ENCODE measurements at regions not wholly inside any gene's neighbourhood (a gene's known extent, or its start where the extent isn't known, plus 50 kb on each side); places are given as distances from the start of the nearest gene placed in this dataset.

DNA sequence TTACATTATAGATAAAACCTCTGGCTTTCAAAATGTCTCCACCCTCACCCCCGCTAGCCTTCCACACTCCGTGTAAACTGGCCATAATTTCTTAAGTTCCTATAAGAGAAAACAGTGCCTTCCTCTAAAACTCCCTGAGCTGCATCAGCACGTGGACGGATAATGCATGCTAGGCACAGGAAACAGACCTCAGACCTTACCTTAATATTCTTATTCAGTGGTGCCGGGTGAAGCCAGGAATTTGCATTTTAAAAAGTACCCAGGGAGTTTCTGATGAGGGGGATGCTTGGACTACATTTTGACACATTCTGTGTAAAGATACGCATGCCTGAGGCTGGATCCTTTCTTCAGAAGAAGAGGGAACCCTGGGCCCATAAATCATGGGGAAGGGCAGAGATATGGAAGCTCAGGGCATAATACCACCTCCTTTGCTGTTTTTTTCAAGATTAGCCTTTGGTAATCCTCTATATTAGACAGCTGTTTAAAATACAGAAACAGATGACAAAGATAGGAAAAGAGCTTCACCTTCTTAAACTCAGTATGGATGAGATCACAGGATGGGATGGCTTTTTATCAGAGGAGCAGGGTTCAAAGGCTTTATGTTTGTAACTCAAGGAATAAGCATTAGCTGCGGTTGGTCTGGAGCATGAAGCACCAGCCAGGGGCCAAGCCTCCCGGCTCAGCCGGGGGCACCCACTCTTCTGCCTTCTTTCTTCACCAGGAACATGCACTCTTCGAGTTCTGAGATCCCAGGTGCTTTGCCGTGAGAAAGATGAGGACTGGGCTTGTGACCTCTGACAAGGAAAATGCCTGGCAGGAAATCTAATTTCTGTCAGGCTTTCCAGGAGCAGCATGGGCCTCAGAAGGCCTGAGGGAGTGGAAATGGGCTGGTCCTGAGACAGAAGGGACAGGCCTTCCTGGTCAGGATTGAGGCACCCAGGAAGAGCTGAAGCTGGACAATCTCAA, 218.1 kb upstream of the SOX4 start:
- Histone ChIP-seq H3K36me3 (ENCODE audit: insufficient read depth, low read length) (no peaks in the 10 kb centered on the region), H3K4me3 (ENCODE audit: low read depth, low read length) (no peak overlapping the region), H3K79me2 (ENCODE audit: control insufficient read depth, insufficient read depth, low read length, unreplicated experiment) (no peaks in the 10 kb centered on the region), H3K27me3 (ENCODE audit: insufficient read depth, low read length) (no peaks in the 10 kb centered on the region), H2AFZ (ENCODE audit: low read length, unreplicated experiment) (no peak overlapping the region), H3K27ac (ENCODE audit: low read depth, low read length) (no peak overlapping the region), H3K4me1 (ENCODE audit: control insufficient read depth, insufficient read depth, low read length, unreplicated experiment) (no peaks in the 10 kb centered on the region)

DNA sequence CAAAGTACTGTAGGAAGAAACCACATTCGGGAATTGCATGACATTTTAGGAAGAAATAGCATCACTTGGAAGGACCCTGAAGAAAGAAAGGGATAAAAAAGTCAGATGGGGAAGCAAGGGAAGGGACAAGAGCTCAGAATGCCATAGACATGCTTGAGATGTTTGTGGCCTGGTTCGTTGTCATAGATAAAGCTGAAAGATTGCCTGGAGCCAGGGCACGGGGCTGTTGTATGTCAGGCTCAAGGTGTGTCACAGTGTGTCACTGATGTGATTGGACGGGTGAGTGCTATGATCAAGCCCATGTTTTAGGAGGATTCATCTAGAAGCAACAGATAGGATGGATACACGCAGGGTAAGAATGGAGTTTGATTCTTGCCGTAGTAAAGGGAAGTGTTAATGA, 216.2 kb upstream of the SOX4 start:
- H3K27ac ChIP-seq (ENCODE audit: low read depth, low read length): no peak overlapping the region
- no peaks in the 10 kb centered on the region for H3K36me3 ChIP-seq (ENCODE audit: insufficient read depth, low read length)
- no peaks in the 10 kb centered on the region for H3K27me3 ChIP-seq (ENCODE audit: insufficient read depth, low read length)
- H3K4me1 ChIP-seq (ENCODE audit: control insufficient read depth, insufficient read depth, low read length, unreplicated experiment): no peaks in the 10 kb centered on the region
- H2AFZ ChIP-seq (ENCODE audit: low read length, unreplicated experiment): no peak overlapping the region
- no peak overlapping the region for H3K4me3 ChIP-seq (ENCODE audit: low read depth, low read length)
- H3K79me2 ChIP-seq (ENCODE audit: control insufficient read depth, insufficient read depth, low read length, unreplicated experiment): no peaks in the 10 kb centered on the region

DNA sequence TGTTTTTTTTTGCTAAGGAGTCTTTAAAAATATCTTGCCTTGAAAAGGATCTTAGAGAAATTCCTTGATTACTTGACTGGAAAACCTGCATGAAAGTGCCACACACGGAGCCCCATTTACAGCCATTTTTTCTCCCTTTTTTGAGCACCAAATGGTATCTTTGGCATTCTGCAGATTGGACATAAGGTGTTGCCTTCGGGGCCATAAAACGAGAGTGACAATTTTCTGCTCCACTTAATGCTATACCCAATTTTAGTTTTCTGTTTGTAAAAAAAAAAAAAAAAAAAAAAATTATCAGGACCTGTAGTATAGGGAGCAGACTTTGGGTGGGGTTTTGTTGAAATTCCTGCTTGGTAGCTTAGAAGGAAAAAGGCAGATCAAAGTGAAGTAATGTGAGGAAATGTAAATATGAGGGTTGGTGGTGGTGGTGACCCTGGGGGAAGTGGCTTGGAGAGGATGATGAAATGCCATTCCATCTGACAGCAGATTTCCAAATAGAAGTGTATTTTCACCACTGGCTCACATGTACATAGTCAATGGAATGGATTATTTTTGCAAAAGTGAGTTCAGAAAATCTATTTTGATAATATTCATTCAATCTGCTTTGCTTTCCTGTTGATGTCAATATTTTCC, 212.1 kb upstream of the SOX4 start:
- H3K36me3 ChIP-seq (ENCODE audit: insufficient read depth, low read length): no peaks in the 10 kb centered on the region
- no peak overlapping the region for H3K27ac ChIP-seq (ENCODE audit: low read depth, low read length)
- no peak overlapping the region for H2AFZ ChIP-seq (ENCODE audit: low read length, unreplicated experiment)
- no peaks in the 10 kb centered on the region for H3K79me2 ChIP-seq (ENCODE audit: control insufficient read depth, insufficient read depth, low read length, unreplicated experiment)
- H3K4me1 ChIP-seq (ENCODE audit: control insufficient read depth, insufficient read depth, low read length, unreplicated experiment): no peaks in the 10 kb centered on the region
- no peaks in the 10 kb centered on the region for H3K27me3 ChIP-seq (ENCODE audit: insufficient read depth, low read length)
- no peak overlapping the region for H3K4me3 ChIP-seq (ENCODE audit: low read depth, low read length)

- no peak overlapping the region for H3K27ac ChIP-seq (ENCODE audit: low read depth, low read length)
- H3K79me2 ChIP-seq (ENCODE audit: control insufficient read depth, insufficient read depth, low read length, unreplicated experiment): no peaks in the 10 kb centered on the region
- no peak overlapping the region for H2AFZ ChIP-seq (ENCODE audit: low read length, unreplicated experiment)
- no peaks in the 10 kb centered on the region for H3K4me1 ChIP-seq (ENCODE audit: control insufficient read depth, insufficient read depth, low read length, unreplicated experiment)
- no peak overlapping the region for H3K4me3 ChIP-seq (ENCODE audit: low read depth, low read length)
- H3K36me3 ChIP-seq (ENCODE audit: insufficient read depth, low read length): no peaks in the 10 kb centered on the region
- H3K27me3 ChIP-seq (ENCODE audit: insufficient read depth, low read length): no peaks in the 10 kb centered on the region
These were observed 210.6 kb upstream of the SOX4 start for GRCh38 chr6:21382821-21383449.

DNA sequence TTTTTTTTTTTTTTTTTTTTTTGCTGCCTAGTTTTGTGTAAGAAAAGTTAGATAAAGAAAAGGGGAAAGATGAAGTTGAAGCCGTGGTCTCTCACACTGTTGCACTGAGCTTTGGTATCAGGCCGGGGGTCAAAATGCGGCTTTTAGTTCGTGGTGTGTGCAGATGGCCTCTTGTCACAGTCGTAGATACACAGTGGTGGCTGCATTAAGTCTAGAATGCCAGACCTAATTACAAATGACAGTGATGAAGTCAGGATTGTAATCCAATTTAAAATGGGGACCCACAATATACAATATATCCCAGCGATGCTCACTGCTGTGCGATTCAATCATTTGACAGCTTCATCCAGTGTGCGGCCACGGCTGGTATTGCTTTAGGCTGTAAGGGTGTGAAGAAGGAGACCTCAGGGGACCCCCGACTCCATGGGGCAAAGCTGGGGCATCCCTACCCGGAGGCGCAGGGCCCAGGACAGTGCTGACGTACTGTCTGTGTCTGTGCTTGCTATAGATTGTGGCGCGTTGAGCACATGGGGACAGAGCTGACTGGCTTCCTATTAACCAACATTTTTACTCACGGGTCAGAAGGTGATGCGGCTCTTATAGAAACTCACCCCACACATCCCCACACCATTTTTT, 210.0 kb upstream of the SOX4 start:
- no peak overlapping the region for H3K27ac ChIP-seq (ENCODE audit: low read depth, low read length)
- H3K4me1 ChIP-seq (ENCODE audit: control insufficient read depth, insufficient read depth, low read length, unreplicated experiment): no peaks in the 10 kb centered on the region
- no peaks in the 10 kb centered on the region for H3K27me3 ChIP-seq (ENCODE audit: insufficient read depth, low read length)
- no peaks in the 10 kb centered on the region for H3K36me3 ChIP-seq (ENCODE audit: insufficient read depth, low read length)
- H2AFZ ChIP-seq (ENCODE audit: low read length, unreplicated experiment): no peak overlapping the region
- no peaks in the 10 kb centered on the region for H3K79me2 ChIP-seq (ENCODE audit: control insufficient read depth, insufficient read depth, low read length, unreplicated experiment)
- H3K4me3 ChIP-seq (ENCODE audit: low read depth, low read length): no peak overlapping the region

DNA sequence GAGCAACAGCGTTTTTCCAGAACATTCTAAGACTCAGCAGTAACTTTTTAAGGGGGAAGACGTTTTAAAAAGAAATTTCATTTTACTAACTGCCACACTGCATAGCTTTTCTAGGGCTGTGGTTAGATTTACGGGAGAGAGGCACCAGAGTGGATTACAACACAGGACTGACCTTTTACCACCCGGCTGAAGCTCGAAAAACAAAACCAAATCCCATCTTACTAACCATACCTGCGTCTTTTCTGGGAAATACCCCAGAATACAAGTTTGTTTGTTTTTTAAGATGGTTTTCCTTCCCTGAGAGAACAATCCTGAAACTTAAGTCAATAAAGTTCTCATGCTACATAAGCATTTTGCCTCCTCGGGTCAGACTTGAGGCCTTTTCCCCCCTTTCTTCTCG, 209.3 kb upstream of the SOX4 start:
- Histone ChIP-seq H3K4me1 (ENCODE audit: control insufficient read depth, insufficient read depth, low read length, unreplicated experiment) (no peaks in the 10 kb centered on the region), H3K79me2 (ENCODE audit: control insufficient read depth, insufficient read depth, low read length, unreplicated experiment) (no peaks in the 10 kb centered on the region), H3K27me3 (ENCODE audit: insufficient read depth, low read length) (no peaks in the 10 kb centered on the region), H2AFZ (ENCODE audit: low read length, unreplicated experiment) (no peak overlapping the region), H3K4me3 (ENCODE audit: low read depth, low read length) (no peak overlapping the region), H3K27ac (ENCODE audit: low read depth, low read length) (no peak overlapping the region), H3K36me3 (ENCODE audit: insufficient read depth, low read length) (no peaks in the 10 kb centered on the region)

DNA sequence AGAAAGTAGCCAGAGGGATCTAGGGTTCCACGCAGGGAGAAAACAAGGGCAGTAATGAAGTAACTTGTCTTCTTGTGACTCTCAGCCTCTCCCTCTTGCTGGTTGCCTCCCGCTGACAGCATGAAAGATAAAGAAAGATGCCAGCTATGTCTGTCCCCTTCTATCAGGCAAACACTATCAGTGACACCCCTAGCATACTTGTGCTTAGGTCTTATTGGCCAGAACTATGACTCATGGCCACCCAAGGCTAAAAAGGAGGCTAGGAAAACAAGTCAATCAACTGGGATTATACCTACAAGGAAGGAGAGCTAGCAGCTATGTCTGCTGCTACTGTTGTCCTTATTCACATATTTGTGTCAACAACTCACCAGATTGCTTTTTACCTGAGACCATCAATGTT, 206.8 kb upstream of the SOX4 start:
- Histone ChIP-seq H3K4me1 (ENCODE audit: control insufficient read depth, insufficient read depth, low read length, unreplicated experiment) (no peaks in the 10 kb centered on the region), H3K36me3 (ENCODE audit: insufficient read depth, low read length) (no peaks in the 10 kb centered on the region), H3K4me3 (ENCODE audit: low read depth, low read length) (no peak overlapping the region), H3K79me2 (ENCODE audit: control insufficient read depth, insufficient read depth, low read length, unreplicated experiment) (no peaks in the 10 kb centered on the region), H3K27me3 (ENCODE audit: insufficient read depth, low read length) (no peaks in the 10 kb centered on the region), H2AFZ (ENCODE audit: low read length, unreplicated experiment) (no peak overlapping the region), H3K27ac (ENCODE audit: low read depth, low read length) (no peak overlapping the region)

- H3K4me3 ChIP-seq (ENCODE audit: low read depth, low read length): no peak overlapping the region
- H3K27ac ChIP-seq (ENCODE audit: low read depth, low read length): no peak overlapping the region
- H2AFZ ChIP-seq (ENCODE audit: low read length, unreplicated experiment): no peak overlapping the region
- no peaks in the 10 kb centered on the region for H3K79me2 ChIP-seq (ENCODE audit: control insufficient read depth, insufficient read depth, low read length, unreplicated experiment)
- no peaks in the 10 kb centered on the region for H3K4me1 ChIP-seq (ENCODE audit: control insufficient read depth, insufficient read depth, low read length, unreplicated experiment)
- H3K27me3 ChIP-seq (ENCODE audit: insufficient read depth, low read length): no peaks in the 10 kb centered on the region
- H3K36me3 ChIP-seq (ENCODE audit: insufficient read depth, low read length): no peaks in the 10 kb centered on the region
These were observed 202.9 kb upstream of the SOX4 start for GRCh38 chr6:21390532-21391213.

- no peak overlapping the region for H3K4me3 ChIP-seq (ENCODE audit: low read depth, low read length)
- no peaks in the 10 kb centered on the region for H3K27me3 ChIP-seq (ENCODE audit: insufficient read depth, low read length)
- no peak overlapping the region for H2AFZ ChIP-seq (ENCODE audit: low read length, unreplicated experiment)
- H3K27ac ChIP-seq (ENCODE audit: low read depth, low read length): no peak overlapping the region
- no peaks in the 10 kb centered on the region for H3K79me2 ChIP-seq (ENCODE audit: control insufficient read depth, insufficient read depth, low read length, unreplicated experiment)
- H3K36me3 ChIP-seq (ENCODE audit: insufficient read depth, low read length): no peaks in the 10 kb centered on the region
- H3K4me1 ChIP-seq (ENCODE audit: control insufficient read depth, insufficient read depth, low read length, unreplicated experiment): no peaks in the 10 kb centered on the region
These were observed 201.4 kb upstream of the SOX4 start for GRCh38 chr6:21392177-21392576.

- Histone ChIP-seq H3K27me3 (ENCODE audit: insufficient read depth, low read length) (no peaks in the 10 kb centered on the region), H3K27ac (ENCODE audit: low read depth, low read length) (no peak overlapping the region), H3K79me2 (ENCODE audit: control insufficient read depth, insufficient read depth, low read length, unreplicated experiment) (no peaks in the 10 kb centered on the region), H3K36me3 (ENCODE audit: insufficient read depth, low read length) (no peaks in the 10 kb centered on the region), H2AFZ (ENCODE audit: low read length, unreplicated experiment) (no peak overlapping the region), H3K4me3 (ENCODE audit: low read depth, low read length) (no peak overlapping the region), H3K4me1 (ENCODE audit: control insufficient read depth, insufficient read depth, low read length, unreplicated experiment) (no peaks in the 10 kb centered on the region)
These were observed 199.9 kb upstream of the SOX4 start for GRCh38 chr6:21393441-21394165.
